ENCODE measurements at regions not wholly inside any gene's neighbourhood (a gene's known extent, or its start where the extent isn't known, plus 50 kb on each side); places are given as distances from the start of the nearest gene placed in this dataset.

DNA sequence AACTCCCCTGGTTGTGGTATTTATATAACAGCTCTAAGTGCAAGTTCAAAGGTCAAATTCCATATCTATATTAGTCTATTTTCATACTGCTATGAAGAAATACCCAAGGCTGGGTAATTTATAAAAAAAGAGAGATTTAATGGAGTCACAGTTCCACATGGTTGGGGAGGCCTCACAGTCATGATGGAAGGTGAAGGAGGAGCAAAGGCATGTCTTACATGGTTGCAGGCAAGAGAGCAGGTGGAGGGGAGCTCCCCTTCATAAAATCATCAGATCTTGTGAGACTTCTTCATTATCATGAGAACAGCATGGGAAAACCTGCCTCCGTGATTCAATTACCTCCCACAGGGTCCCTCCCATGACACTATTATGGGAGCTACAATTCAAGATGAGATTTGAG, 179.6 kb upstream of the FBXO11 start:
- no peak for TF ChIP-seq CTCF (conservative IDR thresholded peaks at IDR 0.05; ENCODE audit: low read depth, low read length)
- no peak for TF ChIP-seq EZH2 (IDR thresholded peaks at IDR 0.05; ENCODE audit: low read length, unreplicated experiment)
- TF ChIP-seq EZH2phosphoT487 (IDR thresholded peaks at IDR 0.05; ENCODE audit: borderline replicate concordance, low read length), result no peak

Measured in PC-3 (cell line).